ENCODE measurements at regions not wholly inside any gene's neighbourhood (a gene's known extent, or its start where the extent isn't known, plus 50 kb on each side); places are given as distances from the start of the nearest gene placed in this dataset.

DNA sequence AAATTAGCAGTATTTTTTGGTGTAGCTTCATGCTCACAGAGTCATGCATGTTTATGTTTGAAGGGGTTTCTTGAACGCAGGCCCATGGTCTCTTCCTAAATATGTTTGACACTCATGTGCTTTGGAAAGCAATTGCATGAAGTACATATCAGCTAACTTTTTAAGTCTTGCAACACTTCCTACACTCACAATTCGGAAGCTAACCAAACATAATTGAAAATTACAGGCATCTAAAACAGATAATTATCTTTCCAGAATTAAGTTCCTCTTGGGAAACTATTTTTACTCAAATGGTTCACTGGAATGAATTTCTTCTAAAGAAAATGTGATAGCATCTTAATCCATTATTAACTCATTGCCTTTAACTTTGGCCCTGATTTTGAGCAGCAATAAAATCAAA is 438.9 kb downstream of the RAP2B start:
- no peak for DNase-seq
- H3K27me3 ChIP-seq, result no peaks in the 10 kb centered on the region
- intact Hi-C loops (cut with DNase I), result no loop called here
- H3K36me3 ChIP-seq (replicated peaks in 1 of 2), result no peaks in the 10 kb centered on the region
- H3K4me3 ChIP-seq, result no peak overlapping the region
- H3K4me1 ChIP-seq (replicated peaks in 1 of 2), result no peaks in the 10 kb centered on the region
- TF ChIP-seq, protein P1, sequence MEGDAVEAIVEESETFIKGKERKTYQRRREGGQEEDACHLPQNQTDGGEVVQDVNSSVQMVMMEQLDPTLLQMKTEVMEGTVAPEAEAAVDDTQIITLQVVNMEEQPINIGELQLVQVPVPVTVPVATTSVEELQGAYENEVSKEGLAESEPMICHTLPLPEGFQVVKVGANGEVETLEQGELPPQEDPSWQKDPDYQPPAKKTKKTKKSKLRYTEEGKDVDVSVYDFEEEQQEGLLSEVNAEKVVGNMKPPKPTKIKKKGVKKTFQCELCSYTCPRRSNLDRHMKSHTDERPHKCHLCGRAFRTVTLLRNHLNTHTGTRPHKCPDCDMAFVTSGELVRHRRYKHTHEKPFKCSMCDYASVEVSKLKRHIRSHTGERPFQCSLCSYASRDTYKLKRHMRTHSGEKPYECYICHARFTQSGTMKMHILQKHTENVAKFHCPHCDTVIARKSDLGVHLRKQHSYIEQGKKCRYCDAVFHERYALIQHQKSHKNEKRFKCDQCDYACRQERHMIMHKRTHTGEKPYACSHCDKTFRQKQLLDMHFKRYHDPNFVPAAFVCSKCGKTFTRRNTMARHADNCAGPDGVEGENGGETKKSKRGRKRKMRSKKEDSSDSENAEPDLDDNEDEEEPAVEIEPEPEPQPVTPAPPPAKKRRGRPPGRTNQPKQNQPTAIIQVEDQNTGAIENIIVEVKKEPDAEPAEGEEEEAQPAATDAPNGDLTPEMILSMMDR (IDR thresholded peaks at IDR 0.05), result no peak
- TF ChIP-seq POLR2A (IDR thresholded peaks at IDR 0.05), result no peak
- H3K27ac ChIP-seq, result no peak overlapping the region
- WGBS, 4 donors, result 49 to 66% (median 53%) methylated on average over 2 of the region's 2 CpGs
- H3K9me3 ChIP-seq (replicated peaks in 1 of 3), result no peaks in the 10 kb centered on the region

DNA sequence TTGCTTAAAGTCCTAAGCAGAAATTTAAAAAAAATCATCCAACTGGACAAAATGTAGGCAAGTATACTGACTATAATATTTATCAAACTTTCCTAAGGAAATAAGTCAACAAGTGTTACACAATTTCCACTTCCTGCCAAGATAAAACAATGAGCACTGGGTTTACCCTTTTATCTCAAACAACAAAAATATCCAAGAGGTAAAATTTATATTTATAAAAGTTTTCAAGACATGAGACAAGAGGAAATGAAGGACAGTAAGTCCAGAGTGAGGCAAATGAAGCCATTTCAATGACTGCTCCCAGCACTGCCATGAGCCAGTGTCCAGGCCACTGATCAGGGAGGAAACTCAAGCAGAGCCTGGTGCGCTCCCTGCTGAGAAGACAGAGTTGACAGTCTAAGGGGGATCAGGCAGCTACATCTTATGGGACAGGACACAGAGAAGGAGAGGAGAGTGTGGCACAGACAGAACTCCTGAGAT is 439.4 kb downstream of the RAP2B start:
- H3K4me1 ChIP-seq (replicated peaks in 1 of 2), result no peaks in the 10 kb centered on the region
- intact Hi-C loops (cut with DNase I), result no loop called here

DNA sequence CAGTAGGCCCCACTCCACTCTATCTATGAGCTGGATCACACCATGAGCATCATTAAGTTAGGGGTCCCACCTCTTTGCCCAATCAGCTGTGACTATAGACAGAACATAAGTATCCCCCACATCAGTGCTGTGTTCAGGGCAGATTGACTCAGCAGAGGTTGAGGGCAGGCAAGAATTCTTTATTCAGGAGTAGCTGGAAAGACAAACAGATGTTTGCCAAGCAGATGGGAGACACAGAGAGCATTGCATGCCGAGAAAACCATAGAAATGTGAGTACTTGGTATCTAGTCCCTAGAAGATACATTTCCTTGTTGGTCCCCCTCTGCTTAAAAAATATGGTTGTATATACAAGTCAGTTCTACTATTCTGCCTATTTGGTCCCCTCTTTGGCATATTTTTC is 440.8 kb downstream of the RAP2B start:
- no peak for DNase-seq
- Histone ChIP-seq H3K9me3 (replicated peaks in 1 of 3) (no peaks in the 10 kb centered on the region), H3K27ac (no peak overlapping the region), H3K4me1 (replicated peaks in 1 of 2) (no peaks in the 10 kb centered on the region), H3K27me3 (no peaks in the 10 kb centered on the region), H3K4me3 (no peak overlapping the region), H3K36me3 (replicated peaks in 1 of 2) (no peaks in the 10 kb centered on the region)
- intact Hi-C loops (cut with DNase I), result no loop called here
- 74 to 83% (median 75%) methylated on average over 1 of the region's 1 CpG for WGBS, 4 donors
- TF ChIP-seq POLR2A (IDR thresholded peaks at IDR 0.05), result no peak
- TF ChIP-seq, protein P1 (IDR thresholded peaks at IDR 0.05), result no peak

More for the DNA sequence above, 439.4 kb downstream of the RAP2B start:
- no peaks in the 10 kb centered on the region for H3K36me3 ChIP-seq (replicated peaks in 1 of 2)
- TF ChIP-seq, protein P1 (IDR thresholded peaks at IDR 0.05), result no peak
- no peak for TF ChIP-seq POLR2A (IDR thresholded peaks at IDR 0.05)
- H3K9me3 ChIP-seq (replicated peaks in 1 of 3), result no peaks in the 10 kb centered on the region
- no peak overlapping the region for H3K4me3 ChIP-seq
- DNase-seq, result no peak
- H3K27me3 ChIP-seq, result no peaks in the 10 kb centered on the region
- 79 to 100% (median 87%) methylated on average over 1 of the region's 1 CpG for WGBS, 4 donors
- peak overlapping the region in 2 of 5 donors; percentile 12 to 52 for H3K27ac ChIP-seq

DNA sequence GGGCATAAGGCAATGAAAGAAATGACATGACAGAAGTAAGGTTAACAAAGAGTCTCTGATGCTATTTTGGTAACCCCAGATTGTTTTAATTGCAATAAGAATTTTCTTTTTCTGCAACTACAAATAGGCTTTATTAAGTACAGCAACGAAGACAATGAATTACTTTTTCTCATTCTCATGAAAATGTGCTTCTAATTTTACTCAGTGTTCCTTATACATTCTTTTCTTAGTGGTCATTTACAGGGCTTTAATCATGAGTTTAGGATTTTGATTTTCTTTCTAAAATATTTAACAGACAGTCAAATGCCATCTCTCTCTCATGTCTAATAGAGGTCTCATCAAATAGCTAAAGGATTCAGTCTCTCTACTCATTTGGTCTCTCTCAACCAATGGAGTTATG is 452.1 kb downstream of the RAP2B start:
- no peak for TF ChIP-seq POLR2A (IDR thresholded peaks at IDR 0.05)
- TF ChIP-seq, protein P1 (IDR thresholded peaks at IDR 0.05), result no peak
- H3K27ac ChIP-seq, result no peak overlapping the region
- no peaks in the 10 kb centered on the region for H3K9me3 ChIP-seq (replicated peaks in 1 of 3)
- no peaks in the 10 kb centered on the region for H3K4me1 ChIP-seq (replicated peaks in 1 of 2)
- no peaks in the 10 kb centered on the region for H3K27me3 ChIP-seq
- no peak for DNase-seq
- 52 to 72% (median 60%) methylated on average over 1 of the region's 1 CpG for WGBS, 4 donors
- no peak overlapping the region for H3K4me3 ChIP-seq
- H3K36me3 ChIP-seq (replicated peaks in 1 of 2), result no peaks in the 10 kb centered on the region
- intact Hi-C loops (cut with DNase I), result no loop called here

Data from adrenal gland (tissue), 9 donors.